IPS-20b (cell line): ENCODE measurements at regions not wholly inside any gene's neighbourhood (a gene's known extent, or its start where the extent isn't known, plus 50 kb on each side); places are given as distances from the start of the nearest gene placed in this dataset.

Experiments
- H3K27ac ChIP-seq: one replicate; pipeline ENCODE4 v1.5.1; 2013; ENCODE audit warnings: low read length
- H3K27me3 ChIP-seq: 2 replicates; pipeline ENCODE4 v1.6.1; 2013; ENCODE audit warnings: mild to moderate bottlenecking, low read length, inconsistent platforms; ENCODE audit not compliant: insufficient read depth
- H3K36me3 ChIP-seq: 2 replicates; pipeline ENCODE4 v1.6.1; 2013; ENCODE audit warnings: low read depth, mild to moderate bottlenecking, inconsistent platforms, low read length, moderate library complexity; ENCODE audit not compliant: insufficient read depth
- H3K4me1 ChIP-seq: 2 replicates; pipeline ENCODE4 v1.6.1; 2013; ENCODE audit warnings: mild to moderate bottlenecking, control low read depth, inconsistent platforms, low read length, moderate library complexity; ENCODE audit not compliant: insufficient read depth
- H3K4me3 ChIP-seq: 2 replicates; pipeline ENCODE4 v1.5.1; 2013; ENCODE audit warnings: mild to moderate bottlenecking, low read length, inconsistent platforms
- H3K9ac ChIP-seq: 2 replicates; pipeline ENCODE4 v1.6.1; 2013; ENCODE audit warnings: low read depth, mild to moderate bottlenecking, inconsistent platforms, low read length, moderate library complexity
- H3K9me3 ChIP-seq: 2 replicates; pipeline ENCODE4 v1.6.1; 2013; ENCODE audit warnings: mild to moderate bottlenecking, low read depth, low read length, inconsistent platforms; ENCODE audit not compliant: insufficient read depth

GRCh38 chrX:150159537-150159936 is 203.6 kb upstream of the MAMLD1 start:
- Histone ChIP-seq H3K36me3 (no peaks in the 10 kb centered on the region), H3K4me3 (no peak overlapping the region), H3K9ac (no peak overlapping the region), H3K27ac (no peak overlapping the region), H3K9me3 (no peaks in the 10 kb centered on the region), H3K4me1 (no peaks in the 10 kb centered on the region), H3K27me3 (no peaks in the 10 kb centered on the region)

DNA sequence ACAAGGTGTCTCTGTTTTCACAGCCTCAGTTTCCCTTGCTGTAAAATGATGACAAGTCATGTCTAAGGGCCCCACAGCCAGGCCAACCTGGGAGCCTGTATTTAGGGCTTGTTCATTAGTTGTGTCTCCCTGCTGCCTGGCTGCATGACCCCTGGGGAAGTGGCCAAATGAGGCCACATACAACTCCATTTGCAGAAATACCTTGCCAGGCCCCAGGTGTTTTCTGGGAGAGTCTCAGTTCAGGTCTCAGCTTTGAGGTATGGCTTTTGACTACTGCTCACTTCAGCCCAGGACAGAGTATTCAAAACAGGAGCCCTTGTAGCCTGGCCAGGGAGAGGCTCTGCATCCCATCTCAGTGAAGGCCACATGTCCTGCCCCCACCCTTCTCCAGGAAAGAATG is 202.5 kb upstream of the MAMLD1 start:
- Histone ChIP-seq H3K36me3 (no peaks in the 10 kb centered on the region), H3K9me3 (no peaks in the 10 kb centered on the region), H3K27ac (no peak overlapping the region), H3K4me3 (no peak overlapping the region), H3K27me3 (no peaks in the 10 kb centered on the region), H3K9ac (no peak overlapping the region), H3K4me1 (no peaks in the 10 kb centered on the region)

DNA sequence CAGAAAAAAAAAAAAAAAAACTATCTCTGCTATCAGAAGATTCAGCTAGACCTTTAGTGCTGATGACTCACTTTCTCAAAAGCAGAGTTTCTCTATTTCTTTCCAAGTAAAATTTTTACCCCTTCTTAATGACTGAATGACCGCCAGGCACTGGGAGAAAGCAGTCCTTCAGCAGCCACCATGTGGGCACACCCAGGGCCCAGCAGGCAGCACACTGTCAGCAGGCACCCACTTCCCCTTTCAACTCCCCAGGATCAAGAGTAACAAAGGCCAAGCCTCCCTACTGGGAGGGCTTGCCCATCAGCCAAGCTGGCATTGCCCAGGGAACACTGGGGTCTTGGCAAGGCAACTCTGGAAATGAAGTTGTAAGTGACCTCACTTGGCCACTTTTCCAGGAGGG is 201.9 kb upstream of the MAMLD1 start:
- Histone ChIP-seq H3K4me3 (no peak overlapping the region), H3K9ac (no peak overlapping the region), H3K36me3 (no peaks in the 10 kb centered on the region), H3K27me3 (no peaks in the 10 kb centered on the region), H3K9me3 (no peaks in the 10 kb centered on the region), H3K27ac (no peak overlapping the region), H3K4me1 (no peaks in the 10 kb centered on the region)

- Histone ChIP-seq H3K4me3 (no peak overlapping the region), H3K27ac (no peak overlapping the region), H3K9ac (no peak overlapping the region), H3K4me1 (no peaks in the 10 kb centered on the region), H3K27me3 (no peaks in the 10 kb centered on the region), H3K9me3 (no peaks in the 10 kb centered on the region), H3K36me3 (no peaks in the 10 kb centered on the region)
These were observed 201.0 kb upstream of the MAMLD1 start for GRCh38 chrX:150162141-150162540.

DNA sequence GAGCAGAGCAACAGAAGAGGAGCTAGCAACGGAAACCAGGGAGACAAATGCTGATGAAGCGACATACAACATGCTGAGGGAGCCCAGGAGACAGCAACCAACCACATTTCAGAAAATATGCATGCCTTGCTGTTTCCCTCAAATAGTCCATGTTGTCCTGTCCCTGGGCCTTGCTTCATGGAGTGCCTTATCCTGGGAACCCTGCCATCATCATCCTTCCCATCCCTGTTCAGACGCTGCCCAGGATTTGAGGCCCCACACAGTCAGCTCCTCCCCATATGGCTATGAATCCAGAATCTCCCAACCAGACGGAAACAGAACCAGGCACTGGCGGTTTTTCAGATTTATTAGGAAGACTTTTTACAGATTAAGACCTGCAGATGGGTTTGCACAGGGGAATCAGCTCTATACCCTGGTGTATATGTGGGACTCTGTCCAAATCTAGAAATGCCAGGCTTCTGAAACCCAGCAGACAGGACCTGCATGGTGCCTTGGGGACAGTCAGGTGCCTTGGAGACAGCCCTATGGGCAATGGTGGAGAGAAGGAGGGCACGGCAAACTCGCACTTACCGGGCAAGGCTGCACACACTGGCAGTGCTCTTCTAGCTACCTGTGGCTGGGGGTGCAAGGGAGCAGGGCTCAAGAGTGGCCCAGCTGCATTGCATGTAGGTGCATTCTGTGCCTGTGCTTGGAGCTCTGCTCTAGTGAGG is 199.7 kb upstream of the MAMLD1 start:
- no peaks in the 10 kb centered on the region for H3K9me3 ChIP-seq
- H3K4me1 ChIP-seq: no peaks in the 10 kb centered on the region
- no peak overlapping the region for H3K9ac ChIP-seq
- H3K27ac ChIP-seq: no peak overlapping the region
- no peaks in the 10 kb centered on the region for H3K36me3 ChIP-seq
- H3K4me3 ChIP-seq: no peak overlapping the region
- no peaks in the 10 kb centered on the region for H3K27me3 ChIP-seq

- Histone ChIP-seq H3K4me3 (no peak overlapping the region), H3K9me3 (no peaks in the 10 kb centered on the region), H3K36me3 (no peaks in the 10 kb centered on the region), H3K9ac (no peak overlapping the region), H3K27ac (no peak overlapping the region), H3K4me1 (no peaks in the 10 kb centered on the region), H3K27me3 (no peaks in the 10 kb centered on the region)
These were observed 199.0 kb upstream of the MAMLD1 start for GRCh38 chrX:150163956-150164726.

GRCh38 chrX:150164971-150165600 is 198.0 kb upstream of the MAMLD1 start:
- H3K27ac ChIP-seq: no peak overlapping the region
- no peaks in the 10 kb centered on the region for H3K4me1 ChIP-seq
- no peaks in the 10 kb centered on the region for H3K27me3 ChIP-seq
- no peaks in the 10 kb centered on the region for H3K36me3 ChIP-seq
- no peak overlapping the region for H3K4me3 ChIP-seq
- no peak overlapping the region for H3K9ac ChIP-seq
- H3K9me3 ChIP-seq: no peaks in the 10 kb centered on the region

- Histone ChIP-seq H3K27me3 (no peaks in the 10 kb centered on the region), H3K9me3 (no peaks in the 10 kb centered on the region), H3K27ac (no peak overlapping the region), H3K4me3 (no peak overlapping the region), H3K36me3 (no peaks in the 10 kb centered on the region), H3K4me1 (no peaks in the 10 kb centered on the region), H3K9ac (no peak overlapping the region)
These were observed 197.1 kb upstream of the MAMLD1 start for GRCh38 chrX:150165776-150166610.

DNA sequence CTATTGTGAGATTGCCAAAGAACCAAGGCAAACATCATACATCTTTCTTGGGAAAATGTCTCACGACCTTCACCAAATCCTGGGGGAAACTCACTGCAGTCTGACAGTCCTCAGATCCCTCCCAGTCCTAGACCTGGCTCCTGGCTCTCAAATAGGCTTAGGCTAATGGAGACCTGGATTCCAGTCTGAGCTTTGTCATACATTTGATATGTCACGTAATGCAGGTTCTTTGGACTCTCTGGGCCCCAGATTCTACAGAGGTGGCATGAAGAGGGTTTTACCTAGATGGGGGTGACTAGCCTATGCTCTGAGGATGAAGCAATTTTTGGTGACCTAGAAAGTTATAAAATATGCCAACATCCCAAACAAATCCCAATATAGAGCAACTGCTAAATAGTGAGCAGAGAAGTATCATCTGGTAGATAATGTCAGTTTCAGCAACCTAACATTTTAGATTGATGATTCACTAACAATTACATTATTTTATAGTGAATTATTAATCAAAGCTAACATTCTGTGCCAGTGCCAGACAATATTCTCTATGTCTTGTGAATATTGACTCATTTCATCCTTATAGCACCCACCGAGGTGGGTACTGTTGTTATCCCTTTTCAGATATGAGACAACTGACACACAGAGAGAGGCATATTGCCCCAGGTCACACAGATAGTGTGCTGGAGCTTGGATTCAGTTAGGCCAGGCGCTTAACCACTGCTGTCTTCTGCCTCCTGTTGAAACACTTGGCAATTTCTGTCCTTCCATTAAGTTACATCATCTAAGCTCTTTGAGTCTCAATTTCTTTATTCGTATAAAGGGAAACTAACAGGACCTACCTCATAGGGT is 195.4 kb upstream of the MAMLD1 start:
- H3K9ac ChIP-seq: no peak overlapping the region

DNA sequence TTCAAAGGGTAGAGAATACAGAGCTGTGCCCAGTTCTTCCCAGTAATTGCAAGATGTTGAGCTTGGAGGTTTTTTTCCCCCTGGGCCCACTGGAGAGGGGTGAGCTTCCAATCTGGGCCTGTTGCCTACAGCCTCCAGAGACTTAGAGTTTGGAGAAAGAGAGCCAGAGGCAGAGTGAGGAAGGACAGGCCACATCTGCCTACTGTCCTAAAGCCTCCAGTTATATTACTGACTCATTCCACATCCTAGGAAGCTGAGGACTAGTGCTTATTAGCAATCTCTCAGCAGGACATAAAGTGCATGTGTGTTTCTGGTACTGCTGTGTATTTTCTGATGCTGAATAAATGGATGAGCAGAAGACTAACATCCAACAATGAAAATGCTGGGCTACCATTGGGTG is 181.0 kb upstream of the MAMLD1 start:
- no peaks in the 10 kb centered on the region for H3K27me3 ChIP-seq
- H3K4me1 ChIP-seq: no peaks in the 10 kb centered on the region
- H3K9me3 ChIP-seq: no peaks in the 10 kb centered on the region
- no peak overlapping the region for H3K4me3 ChIP-seq
- H3K36me3 ChIP-seq: no peaks in the 10 kb centered on the region
- H3K27ac ChIP-seq: no peak overlapping the region
- H3K9ac ChIP-seq: no peak overlapping the region

More for the DNA sequence above, 195.4 kb upstream of the MAMLD1 start:
- Histone ChIP-seq H3K4me1 (no peaks in the 10 kb centered on the region), H3K4me3 (no peak overlapping the region), H3K27ac (no peak overlapping the region), H3K36me3 (no peaks in the 10 kb centered on the region), H3K9me3 (no peaks in the 10 kb centered on the region), H3K27me3 (no peaks in the 10 kb centered on the region)

- Histone ChIP-seq H3K4me1 (no peaks in the 10 kb centered on the region), H3K4me3 (no peak overlapping the region), H3K36me3 (no peaks in the 10 kb centered on the region), H3K27ac (no peak overlapping the region), H3K9ac (no peak overlapping the region), H3K27me3 (no peaks in the 10 kb centered on the region), H3K9me3 (no peaks in the 10 kb centered on the region)
These were observed 178.6 kb upstream of the MAMLD1 start for GRCh38 chrX:150184491-150184890.
